Endodermal cell (in vitro differentiated cells): ENCODE measurements at regions not wholly inside any gene's neighbourhood (a gene's known extent, or its start where the extent isn't known, plus 50 kb on each side); places are given as distances from the start of the nearest gene placed in this dataset.

ENCODE experiments used
- DNase-seq: peaks from one replicate; pipeline ENCODE4 v3.0.0-alpha.2; 2017
- H3K27ac ChIP-seq: 2 replicates; pipeline ENCODE4 v1.5.1; 2013; ENCODE audit warnings: mild to moderate bottlenecking, low read depth, low read length, moderate library complexity
- H3K27me3 ChIP-seq: 2 replicates; pipeline ENCODE4 v1.6.1; 2013; ENCODE audit warnings: mild to moderate bottlenecking, low read length, moderate library complexity; ENCODE audit not compliant: insufficient read depth, control insufficient read depth, poor library complexity, severe bottlenecking
- H3K36me3 ChIP-seq: 2 replicates; pipeline ENCODE4 v1.7.0; 2013; ENCODE audit warnings: mild to moderate bottlenecking, low read length, moderate library complexity; ENCODE audit not compliant: control insufficient read depth, insufficient read depth
- H3K4me1 ChIP-seq: one replicate; pipeline ENCODE4 v1.7.0; 2013; ENCODE audit warnings: low read length; ENCODE audit not compliant: control insufficient read depth, insufficient read depth
- H3K4me3 ChIP-seq: 2 replicates; pipeline ENCODE4 v1.5.1; 2013; ENCODE audit warnings: mild to moderate bottlenecking, low read length, moderate library complexity
- H3K9ac ChIP-seq: 2 replicates; pipeline ENCODE4 v1.6.1; 2013; ENCODE audit warnings: mild to moderate bottlenecking, low read length, moderate library complexity; ENCODE audit not compliant: poor library complexity, severe bottlenecking; ENCODE audit errors: extremely low read depth
- H3K9me3 ChIP-seq: 2 replicates; pipeline ENCODE4 v1.6.1; 2013; ENCODE audit warnings: mild to moderate bottlenecking, low read length, moderate library complexity; ENCODE audit not compliant: control insufficient read depth
- H3K27ac Mint-ChIP-seq: 2 replicates; pipeline ENCODE4 v1.8.0; 2020; ENCODE audit warnings: mixed read lengths
- H3K27me3 Mint-ChIP-seq: 2 replicates; pipeline ENCODE4 v1.8.0; 2021; ENCODE audit warnings: mild to moderate bottlenecking, mixed read lengths; ENCODE audit not compliant: insufficient read depth
- H3K36me3 Mint-ChIP-seq: 2 replicates; pipeline ENCODE4 v1.8.0; 2020; ENCODE audit warnings: low read depth, mixed read lengths
- H3K4me1 Mint-ChIP-seq: 2 replicates; pipeline ENCODE4 v1.8.0; 2020; ENCODE audit warnings: mixed read lengths
- H3K4me3 Mint-ChIP-seq: 2 replicates; pipeline ENCODE4 v1.8.0; 2020; ENCODE audit warnings: mild to moderate bottlenecking, moderate library complexity, mixed read lengths
- H3K9me3 Mint-ChIP-seq: 2 replicates; pipeline ENCODE4 v1.8.0; 2020; ENCODE audit warnings: mild to moderate bottlenecking, mixed read lengths
- WGBS, 2 experiments: methylation state at CpG; one replicate each; pipeline versions ENCODE4 v1.1.5 to v1.1.7; 2013; ENCODE audit warnings: missing lambda C conversion rate in 2 of 2, mixed read lengths in 1 of 2; ENCODE audit not compliant: insufficient coverage in 1 of 2, insufficient read length in 1 of 2; 5-methylcytosine and 5-hydroxymethylcytosine counted together
- TF ChIP-seq, protein P1 (sequence below): fragments of 200-600 bp; sonication (generic); conservative IDR thresholded peaks from 2 replicates; pipeline ENCODE4 v1.5.0; 2021; ENCODE audit warnings: antibody characterized with exemption, mild to moderate bottlenecking

- H3K36me3 Mint-ChIP-seq: no peaks in the 10 kb centered on the region
- peaks cover 4% of the 10 kb centered on the region for H3K4me1 Mint-ChIP-seq
- WGBS, 2 experiments: 91 to 94% methylated on average over 1 of the region's 1 CpG
- TF ChIP-seq, protein P1, sequence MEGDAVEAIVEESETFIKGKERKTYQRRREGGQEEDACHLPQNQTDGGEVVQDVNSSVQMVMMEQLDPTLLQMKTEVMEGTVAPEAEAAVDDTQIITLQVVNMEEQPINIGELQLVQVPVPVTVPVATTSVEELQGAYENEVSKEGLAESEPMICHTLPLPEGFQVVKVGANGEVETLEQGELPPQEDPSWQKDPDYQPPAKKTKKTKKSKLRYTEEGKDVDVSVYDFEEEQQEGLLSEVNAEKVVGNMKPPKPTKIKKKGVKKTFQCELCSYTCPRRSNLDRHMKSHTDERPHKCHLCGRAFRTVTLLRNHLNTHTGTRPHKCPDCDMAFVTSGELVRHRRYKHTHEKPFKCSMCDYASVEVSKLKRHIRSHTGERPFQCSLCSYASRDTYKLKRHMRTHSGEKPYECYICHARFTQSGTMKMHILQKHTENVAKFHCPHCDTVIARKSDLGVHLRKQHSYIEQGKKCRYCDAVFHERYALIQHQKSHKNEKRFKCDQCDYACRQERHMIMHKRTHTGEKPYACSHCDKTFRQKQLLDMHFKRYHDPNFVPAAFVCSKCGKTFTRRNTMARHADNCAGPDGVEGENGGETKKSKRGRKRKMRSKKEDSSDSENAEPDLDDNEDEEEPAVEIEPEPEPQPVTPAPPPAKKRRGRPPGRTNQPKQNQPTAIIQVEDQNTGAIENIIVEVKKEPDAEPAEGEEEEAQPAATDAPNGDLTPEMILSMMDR: no peak
- no peak overlapping the region for H3K27ac Mint-ChIP-seq
- H3K9me3 Mint-ChIP-seq: peaks cover 10% of the 10 kb centered on the region
- no peak for DNase-seq
- Histone ChIP-seq H3K27me3 (no peaks in the 10 kb centered on the region), H3K9ac (no peak overlapping the region), H3K4me3 (no peak overlapping the region), H3K4me1 (no peaks in the 10 kb centered on the region), H3K36me3 (no peaks in the 10 kb centered on the region), H3K9me3 (peaks cover 17% of the 10 kb centered on the region), H3K27ac (no peak overlapping the region)
- H3K4me3 Mint-ChIP-seq: no peak overlapping the region
- no peaks in the 10 kb centered on the region for H3K27me3 Mint-ChIP-seq
These were observed 111.4 kb upstream of the SNX7 start for GRCh38 chr1:98550076-98550475.

- no peaks in the 10 kb centered on the region for H3K4me1 Mint-ChIP-seq
- Histone ChIP-seq H3K27ac (no peak overlapping the region), H3K4me1 (no peaks in the 10 kb centered on the region), H3K4me3 (no peak overlapping the region), H3K9me3 (peaks cover 15% of the 10 kb centered on the region), H3K9ac (no peak overlapping the region), H3K36me3 (no peaks in the 10 kb centered on the region), H3K27me3 (no peaks in the 10 kb centered on the region)
- TF ChIP-seq, protein P1: no peak
- no peak for DNase-seq
- H3K4me3 Mint-ChIP-seq: no peak overlapping the region
- H3K36me3 Mint-ChIP-seq: no peaks in the 10 kb centered on the region
- H3K27ac Mint-ChIP-seq: no peak overlapping the region
- no peaks in the 10 kb centered on the region for H3K27me3 Mint-ChIP-seq
- peaks cover 8% of the 10 kb centered on the region for H3K9me3 Mint-ChIP-seq
These were observed 115.2 kb upstream of the SNX7 start for GRCh38 chr1:98546319-98546718.

DNA sequence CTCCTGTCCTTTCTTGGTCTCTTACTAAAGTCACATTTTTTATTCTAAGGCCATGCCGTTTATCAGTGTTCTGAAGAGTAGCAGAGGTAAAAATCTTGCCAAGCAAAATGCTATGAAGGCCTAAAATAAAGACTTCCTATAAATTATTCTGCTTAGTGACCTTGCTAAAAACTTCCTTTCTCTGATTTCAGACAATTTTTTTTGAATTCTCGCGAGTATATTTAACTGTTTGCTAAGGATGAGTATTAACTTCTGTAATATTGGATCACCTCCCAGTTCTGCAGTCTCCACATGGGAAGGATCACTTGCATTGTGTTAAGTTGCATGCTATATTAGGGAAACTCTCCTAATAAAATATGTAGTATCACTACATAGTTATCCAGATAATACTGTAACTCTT lies 123.4 kb upstream of the SNX7 start:
- Histone ChIP-seq H3K4me3 (no peak overlapping the region), H3K27me3 (no peaks in the 10 kb centered on the region), H3K27ac (no peak overlapping the region), H3K4me1 (no peaks in the 10 kb centered on the region), H3K9me3 (no peaks in the 10 kb centered on the region), H3K9ac (no peak overlapping the region), H3K36me3 (no peaks in the 10 kb centered on the region)
- no peak overlapping the region for H3K27ac Mint-ChIP-seq
- TF ChIP-seq, protein P1: no peak
- H3K4me1 Mint-ChIP-seq: no peaks in the 10 kb centered on the region
- no peaks in the 10 kb centered on the region for H3K27me3 Mint-ChIP-seq
- 94% methylated on average over 3 of the region's 3 CpGs; no CpG with 5 or more reads in 1 of the 2 experiments for WGBS, 2 experiments
- no peaks in the 10 kb centered on the region for H3K36me3 Mint-ChIP-seq
- no peaks in the 10 kb centered on the region for H3K9me3 Mint-ChIP-seq
- no peak overlapping the region for H3K4me3 Mint-ChIP-seq
- DNase-seq: no peak
